Liver (tissue), 8 donors: ENCODE measurements at regions not wholly inside any gene's neighbourhood (a gene's known extent, or its start where the extent isn't known, plus 50 kb on each side); places are given as distances from the start of the nearest gene placed in this dataset.

Source experiments
- DNase-seq: peaks from one replicate; pipeline ENCODE4 v3.0.0-alpha.2; 2017; ENCODE audit warnings: low spot score
- H3K27ac ChIP-seq, 2 donors: one replicate each; pipeline ENCODE4 v1.7.0; 2013; ENCODE audit warnings: inconsistent platforms in 2 of 2, low read length in 2 of 2, control low read depth in 1 of 2, low read depth in 1 of 2, mild to moderate bottlenecking in 1 of 2
- H3K27me3 ChIP-seq, 4 donors: one replicate each; pipeline versions ENCODE4 v1.6.1 to v1.7.0; 2013; ENCODE audit warnings: low read length in 3 of 4, inconsistent platforms in 1 of 4, mild to moderate bottlenecking in 1 of 4, moderate library complexity in 1 of 4; ENCODE audit not compliant: control insufficient read depth in 4 of 4, insufficient read depth in 4 of 4
- H3K36me3 ChIP-seq, 4 donors: one replicate each; pipeline versions ENCODE4 v1.6.1 to v1.7.0; 2013; ENCODE audit warnings: low read length in 3 of 4, mild to moderate bottlenecking in 3 of 4, low read depth in 1 of 4, moderate library complexity in 1 of 4; ENCODE audit not compliant: control insufficient read depth in 4 of 4, insufficient read depth in 3 of 4
- H3K4me1 ChIP-seq, 4 donors: one replicate each; pipeline versions ENCODE4 v1.6.1 to v1.7.0; 2013; ENCODE audit warnings: low read length in 3 of 4, mild to moderate bottlenecking in 3 of 4, moderate library complexity in 1 of 4; ENCODE audit not compliant: control insufficient read depth in 4 of 4, insufficient read depth in 4 of 4
- H3K4me3 ChIP-seq, 3 donors: one replicate each; pipeline versions ENCODE4 v1.6.1 to v1.7.0; 2013; ENCODE audit warnings: low read length in 3 of 3, control low read depth in 1 of 3, low read depth in 1 of 3, mild to moderate bottlenecking in 1 of 3
- H3K9ac ChIP-seq, 2 donors: one replicate each; pipeline ENCODE4 v1.7.0; 2013; ENCODE audit warnings: low read length in 2 of 2, mild to moderate bottlenecking in 2 of 2, moderate library complexity in 2 of 2, control low read depth in 1 of 2, low read depth in 1 of 2
- H3K9me3 ChIP-seq, 4 donors: one replicate each; pipeline versions ENCODE4 v1.6.1 to v1.7.0; 2013; ENCODE audit warnings: low read length in 3 of 4; ENCODE audit not compliant: control insufficient read depth in 4 of 4
- EGR1 ChIP-seq, 2 donors: IDR thresholded peaks; 2 replicates each; pipeline ENCODE4 v1.6.1; 2016 to 2018; ENCODE audit warnings: antibody characterized with exemption in 2 of 2, low read depth in 2 of 2
- FOXA1 ChIP-seq: IDR thresholded peaks from 2 replicates; pipeline ENCODE4 v1.6.1; 2016; ENCODE audit warnings: antibody characterized with exemption
- FOXA2 ChIP-seq: IDR thresholded peaks from 2 replicates; pipeline ENCODE4 v1.6.1; 2016; ENCODE audit warnings: antibody characterized with exemption
- GABPA ChIP-seq, 2 donors: IDR thresholded peaks in 1 of 2; conservative IDR thresholded peaks in 1 of 2; 2 replicates each; pipeline ENCODE4 v1.6.1; 2016; ENCODE audit warnings: antibody characterized with exemption in 2 of 2, mild to moderate bottlenecking in 1 of 2, moderate library complexity in 1 of 2
- HNF4A ChIP-seq, 2 donors: conservative IDR thresholded peaks; 2 replicates each; pipeline ENCODE4 v1.6.1; 2016; ENCODE audit warnings: antibody characterized with exemption in 2 of 2, mild to moderate bottlenecking in 2 of 2
- HNF4G ChIP-seq: IDR thresholded peaks from 2 replicates; pipeline ENCODE4 v1.6.1; 2016; ENCODE audit warnings: antibody characterized with exemption
- JUND ChIP-seq, 2 donors: IDR thresholded peaks; 2 replicates each; pipeline ENCODE4 v1.6.1; 2016; ENCODE audit warnings: antibody characterized with exemption in 2 of 2
- NR2F2 ChIP-seq: IDR thresholded peaks from 2 replicates; pipeline ENCODE4 v1.6.1; 2016; ENCODE audit warnings: antibody characterized with exemption
- RAD21 ChIP-seq, 2 donors: IDR thresholded peaks; 2 replicates each; pipeline ENCODE4 v1.6.1; 2016; ENCODE audit warnings: antibody characterized with exemption in 2 of 2, mild to moderate bottlenecking in 2 of 2
- RXRA ChIP-seq, 2 donors: IDR thresholded peaks; 2 replicates each; pipeline ENCODE4 v1.6.1; 2017 to 2018; ENCODE audit warnings: antibody characterized with exemption in 2 of 2, mild to moderate bottlenecking in 1 of 2
- SP1 ChIP-seq: IDR thresholded peaks from 2 replicates; pipeline ENCODE4 v1.6.1; 2018; ENCODE audit warnings: antibody characterized with exemption, mild to moderate bottlenecking
- TAF1 ChIP-seq: conservative IDR thresholded peaks from 2 replicates; pipeline ENCODE4 v1.6.1; 2016; ENCODE audit warnings: antibody characterized with exemption, mild to moderate bottlenecking
- YY1 ChIP-seq: IDR thresholded peaks from 2 replicates; pipeline ENCODE4 v1.6.1; 2016; ENCODE audit warnings: antibody characterized with exemption, mild to moderate bottlenecking
- WGBS: extraction: QIAGEN DNeasy Blood & Tissue Kit; methylation state at CpG from one replicate; pipeline ENCODE4 v1.1.7; 2013; 5-methylcytosine and 5-hydroxymethylcytosine counted together
- TF ChIP-seq, protein P1 (sequence below): IDR thresholded peaks from 2 replicates; pipeline ENCODE4 v1.6.1; 2016; ENCODE audit warnings: antibody characterized with exemption
- TF ChIP-seq, protein P2 (sequence below): IDR thresholded peaks from 2 replicates; pipeline ENCODE4 v1.6.1; 2016; ENCODE audit warnings: antibody characterized with exemption, mild to moderate bottlenecking
- TF ChIP-seq, protein P3 (sequence below): IDR thresholded peaks from 2 replicates; pipeline ENCODE4 v1.6.1; 2016; ENCODE audit warnings: antibody characterized with exemption
- TF ChIP-seq, protein P4 (sequence below): IDR thresholded peaks from 2 replicates; pipeline ENCODE4 v1.6.1; 2016; ENCODE audit warnings: antibody characterized with exemption
- TF ChIP-seq, protein P5 (sequence below): fragments of 150-350 bp; IDR thresholded peaks from 2 replicates; pipeline ENCODE4 v1.5.1; 2017; ENCODE audit warnings: improper control_type of control experiment, low read depth, low read length; ENCODE audit not compliant: missing input control
- donor health status: healthy.
- donor health status: healthy.
- donor health status: healthy.
- donor health status: healthy.
- donor health status: healthy.

DNA sequence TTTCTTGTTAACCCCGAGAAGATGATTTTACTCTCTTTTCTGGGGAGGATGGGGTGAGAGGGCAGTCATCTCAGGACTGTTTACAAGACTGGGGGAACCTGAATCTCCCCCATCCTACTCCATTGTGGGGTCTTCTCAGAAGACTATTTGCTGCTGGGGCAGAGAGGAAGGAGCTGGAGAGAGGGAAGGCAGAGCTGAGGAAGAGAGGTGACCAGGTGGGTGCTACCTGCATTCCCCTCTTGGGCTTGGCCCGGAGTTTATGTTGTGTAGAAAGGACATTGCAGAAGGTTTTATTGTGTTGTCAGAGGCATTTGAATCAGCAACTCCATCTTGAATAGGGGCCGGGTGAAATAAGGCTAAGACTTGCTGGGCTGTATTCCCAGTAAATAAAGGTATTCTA is 247.1 kb upstream of the GALNT17 start:
- no peak overlapping the region for H3K27ac ChIP-seq
- DNase-seq: no peak
- WGBS: 68% methylated on average over 3 of the region's 3 CpGs
- no peaks in the 10 kb centered on the region for H3K4me1 ChIP-seq
- no peaks in the 10 kb centered on the region for H3K27me3 ChIP-seq
- H3K9ac ChIP-seq: no peak overlapping the region
- TF ChIP-seq EGR1 (IDR thresholded peaks at IDR 0.05; ENCODE audit: low read depth in 2 of 2) (no peak), TAF1 (no peak), HNF4A (conservative IDR thresholded peaks at IDR 0.05) (no peak), NR2F2 (no peak), GABPA (IDR thresholded peaks at IDR 0.05 in 1 of 2, conservative IDR thresholded peaks at IDR 0.05 in 1 of 2) (no peak), FOXA1 (no peak), FOXA2 (no peak), HNF4G (no peak), RXRA (IDR thresholded peaks at IDR 0.05) (no peak), RAD21 (IDR thresholded peaks at IDR 0.05) (no peak), YY1 (no peak), JUND (IDR thresholded peaks at IDR 0.05) (no peak), SP1 (no peak)
- TF ChIP-seq, protein P1, sequence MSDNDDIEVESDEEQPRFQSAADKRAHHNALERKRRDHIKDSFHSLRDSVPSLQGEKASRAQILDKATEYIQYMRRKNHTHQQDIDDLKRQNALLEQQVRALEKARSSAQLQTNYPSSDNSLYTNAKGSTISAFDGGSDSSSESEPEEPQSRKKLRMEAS: no peak
- TF ChIP-seq, protein P2, sequence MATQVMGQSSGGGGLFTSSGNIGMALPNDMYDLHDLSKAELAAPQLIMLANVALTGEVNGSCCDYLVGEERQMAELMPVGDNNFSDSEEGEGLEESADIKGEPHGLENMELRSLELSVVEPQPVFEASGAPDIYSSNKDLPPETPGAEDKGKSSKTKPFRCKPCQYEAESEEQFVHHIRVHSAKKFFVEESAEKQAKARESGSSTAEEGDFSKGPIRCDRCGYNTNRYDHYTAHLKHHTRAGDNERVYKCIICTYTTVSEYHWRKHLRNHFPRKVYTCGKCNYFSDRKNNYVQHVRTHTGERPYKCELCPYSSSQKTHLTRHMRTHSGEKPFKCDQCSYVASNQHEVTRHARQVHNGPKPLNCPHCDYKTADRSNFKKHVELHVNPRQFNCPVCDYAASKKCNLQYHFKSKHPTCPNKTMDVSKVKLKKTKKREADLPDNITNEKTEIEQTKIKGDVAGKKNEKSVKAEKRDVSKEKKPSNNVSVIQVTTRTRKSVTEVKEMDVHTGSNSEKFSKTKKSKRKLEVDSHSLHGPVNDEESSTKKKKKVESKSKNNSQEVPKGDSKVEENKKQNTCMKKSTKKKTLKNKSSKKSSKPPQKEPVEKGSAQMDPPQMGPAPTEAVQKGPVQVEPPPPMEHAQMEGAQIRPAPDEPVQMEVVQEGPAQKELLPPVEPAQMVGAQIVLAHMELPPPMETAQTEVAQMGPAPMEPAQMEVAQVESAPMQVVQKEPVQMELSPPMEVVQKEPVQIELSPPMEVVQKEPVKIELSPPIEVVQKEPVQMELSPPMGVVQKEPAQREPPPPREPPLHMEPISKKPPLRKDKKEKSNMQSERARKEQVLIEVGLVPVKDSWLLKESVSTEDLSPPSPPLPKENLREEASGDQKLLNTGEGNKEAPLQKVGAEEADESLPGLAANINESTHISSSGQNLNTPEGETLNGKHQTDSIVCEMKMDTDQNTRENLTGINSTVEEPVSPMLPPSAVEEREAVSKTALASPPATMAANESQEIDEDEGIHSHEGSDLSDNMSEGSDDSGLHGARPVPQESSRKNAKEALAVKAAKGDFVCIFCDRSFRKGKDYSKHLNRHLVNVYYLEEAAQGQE: no peak
- TF ChIP-seq, protein P3, sequence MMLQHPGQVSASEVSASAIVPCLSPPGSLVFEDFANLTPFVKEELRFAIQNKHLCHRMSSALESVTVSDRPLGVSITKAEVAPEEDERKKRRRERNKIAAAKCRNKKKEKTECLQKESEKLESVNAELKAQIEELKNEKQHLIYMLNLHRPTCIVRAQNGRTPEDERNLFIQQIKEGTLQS: no peak
- TF ChIP-seq, protein P4, sequence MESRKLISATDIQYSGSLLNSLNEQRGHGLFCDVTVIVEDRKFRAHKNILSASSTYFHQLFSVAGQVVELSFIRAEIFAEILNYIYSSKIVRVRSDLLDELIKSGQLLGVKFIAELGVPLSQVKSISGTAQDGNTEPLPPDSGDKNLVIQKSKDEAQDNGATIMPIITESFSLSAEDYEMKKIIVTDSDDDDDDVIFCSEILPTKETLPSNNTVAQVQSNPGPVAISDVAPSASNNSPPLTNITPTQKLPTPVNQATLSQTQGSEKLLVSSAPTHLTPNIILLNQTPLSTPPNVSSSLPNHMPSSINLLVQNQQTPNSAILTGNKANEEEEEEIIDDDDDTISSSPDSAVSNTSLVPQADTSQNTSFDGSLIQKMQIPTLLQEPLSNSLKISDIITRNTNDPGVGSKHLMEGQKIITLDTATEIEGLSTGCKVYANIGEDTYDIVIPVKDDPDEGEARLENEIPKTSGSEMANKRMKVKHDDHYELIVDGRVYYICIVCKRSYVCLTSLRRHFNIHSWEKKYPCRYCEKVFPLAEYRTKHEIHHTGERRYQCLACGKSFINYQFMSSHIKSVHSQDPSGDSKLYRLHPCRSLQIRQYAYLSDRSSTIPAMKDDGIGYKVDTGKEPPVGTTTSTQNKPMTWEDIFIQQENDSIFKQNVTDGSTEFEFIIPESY: no peak
- TF ChIP-seq, protein P5, sequence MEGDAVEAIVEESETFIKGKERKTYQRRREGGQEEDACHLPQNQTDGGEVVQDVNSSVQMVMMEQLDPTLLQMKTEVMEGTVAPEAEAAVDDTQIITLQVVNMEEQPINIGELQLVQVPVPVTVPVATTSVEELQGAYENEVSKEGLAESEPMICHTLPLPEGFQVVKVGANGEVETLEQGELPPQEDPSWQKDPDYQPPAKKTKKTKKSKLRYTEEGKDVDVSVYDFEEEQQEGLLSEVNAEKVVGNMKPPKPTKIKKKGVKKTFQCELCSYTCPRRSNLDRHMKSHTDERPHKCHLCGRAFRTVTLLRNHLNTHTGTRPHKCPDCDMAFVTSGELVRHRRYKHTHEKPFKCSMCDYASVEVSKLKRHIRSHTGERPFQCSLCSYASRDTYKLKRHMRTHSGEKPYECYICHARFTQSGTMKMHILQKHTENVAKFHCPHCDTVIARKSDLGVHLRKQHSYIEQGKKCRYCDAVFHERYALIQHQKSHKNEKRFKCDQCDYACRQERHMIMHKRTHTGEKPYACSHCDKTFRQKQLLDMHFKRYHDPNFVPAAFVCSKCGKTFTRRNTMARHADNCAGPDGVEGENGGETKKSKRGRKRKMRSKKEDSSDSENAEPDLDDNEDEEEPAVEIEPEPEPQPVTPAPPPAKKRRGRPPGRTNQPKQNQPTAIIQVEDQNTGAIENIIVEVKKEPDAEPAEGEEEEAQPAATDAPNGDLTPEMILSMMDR: no peak
- no peak overlapping the region for H3K4me3 ChIP-seq
- H3K9me3 ChIP-seq: peaks cover 0 to 9% (median 3%) of the 10 kb centered on the region in 4 donors
- no peaks in the 10 kb centered on the region for H3K36me3 ChIP-seq
